GM12878 (cell line): ENCODE measurements at regions not wholly inside any gene's neighbourhood (a gene's known extent, or its start where the extent isn't known, plus 50 kb on each side); places are given as distances from the start of the nearest gene placed in this dataset.

Experiments used
- ATAC-seq: fragments of 200-7000 bp; cut with Tn5 transposase; 3 replicates; pipeline ENCODE4 v1.9.1; 2020; ENCODE audit warnings: mild to moderate bottlenecking, moderate library complexity
- BruUV-seq: library from RNA; stranded (reverse); fragments of 400-500 nt; replicated peaks from 2 replicates; lab custom pipeline; 2021; lab: Mats Ljungman, UMichigan
- CTCF ChIA-PET: fragments of 300-600 bp; sonication (Branson Sonifier 250); formaldehyde crosslinking; extraction: SDS; loops from one replicate; lab custom pipeline; 2021; ENCODE audit warnings: inconsistent platforms; lab: Yijun Ruan, JAX
- POLR2A ChIA-PET: fragments of 350-600 bp; formaldehyde crosslinking; extraction: SDS; loops from one replicate; lab custom pipeline; 2021; ENCODE audit warnings: inconsistent platforms; lab: Charles Lee
- RAD21 ChIA-PET: fragments of 300-600 bp; sonication (Branson Sonifier 250); formaldehyde crosslinking; loops from one replicate; lab custom pipeline; 2023; ENCODE audit warnings: antibody characterized with exemption; ENCODE audit not compliant: unreplicated experiment; lab: Charles Lee
- SMC1A ChIA-PET: fragments of 300-600 bp; sonication (Branson Sonifier 250); formaldehyde crosslinking; loops from one replicate; lab custom pipeline; 2023; ENCODE audit not compliant: unreplicated experiment, uncharacterized antibody; lab: Charles Lee
- DNase-seq: peaks from one replicate; pipeline ENCODE4 v3.0.0-alpha.2; 2011; ENCODE audit warnings: low read depth, low spot score
- FAIRE-seq: peaks from 3 replicates; lab custom pipeline; 2011; peaks lifted over from hg19 to GRCh38; lab: Jason Lieb, UNC
- H2AFZ ChIP-seq: 2 replicates; pipeline ENCODE4 v1.6.0; 2011; ENCODE audit warnings: low read depth, low read length, control low read depth; ENCODE audit not compliant: control insufficient read depth
- H3K27ac ChIP-seq: 2 replicates; pipeline ENCODE4 v1.5.1; 2011; ENCODE audit warnings: control low read depth; ENCODE audit not compliant: control insufficient read depth, insufficient read depth
- H3K27me3 ChIP-seq, 2 experiments: replicated peaks in 1 of 2; 2 replicates each; pipeline versions ENCODE4 v1.6.0 to v1.6.1; 2011; ENCODE audit warnings: low read length in 1 of 2; ENCODE audit not compliant: control insufficient read depth in 2 of 2, insufficient read depth in 2 of 2
- H3K36me3 ChIP-seq, 2 experiments: 2 replicates each; pipeline ENCODE4 v1.5.1; 2011; ENCODE audit warnings: low read length in 1 of 2; ENCODE audit not compliant: control insufficient read depth in 2 of 2, insufficient read depth in 2 of 2
- H3K4me1 ChIP-seq: 2 replicates; pipeline ENCODE4 v1.6.1; 2011; ENCODE audit warnings: mild to moderate bottlenecking, low read length, moderate library complexity, mixed read lengths; ENCODE audit not compliant: control insufficient read depth, insufficient read depth
- H3K4me2 ChIP-seq: 2 replicates; pipeline ENCODE4 v1.6.0; 2011; ENCODE audit warnings: control low read depth; ENCODE audit not compliant: control insufficient read depth, insufficient read depth
- H3K4me3 ChIP-seq: fragments of 200-600 bp; sonication (generic); 2 replicates; pipeline ENCODE4 v1.5.1; 2016
- H3K79me2 ChIP-seq: 2 replicates; pipeline ENCODE4 v1.6.0; 2011; ENCODE audit warnings: low read length; ENCODE audit not compliant: control insufficient read depth, insufficient read depth
- H3K9ac ChIP-seq: 2 replicates; pipeline ENCODE4 v1.8.0; 2011; ENCODE audit warnings: low read length, control low read depth, mixed read lengths; ENCODE audit not compliant: control insufficient read depth, insufficient read depth
- H3K9me3 ChIP-seq: replicated peaks from 3 replicates; pipeline ENCODE4 v1.5.1; 2011; ENCODE audit warnings: mild to moderate bottlenecking, low read length; ENCODE audit not compliant: control insufficient read depth, insufficient read depth
- H4K20me1 ChIP-seq: 2 replicates; pipeline ENCODE4 v1.6.0; 2011; ENCODE audit not compliant: control insufficient read depth, insufficient read depth
- BCL3 ChIP-seq: IDR thresholded peaks from 2 replicates; pipeline ENCODE4 v1.6.1; 2011; ENCODE audit warnings: borderline replicate concordance, low read depth, mild to moderate bottlenecking, moderate library complexity, low read length; ENCODE audit not compliant: insufficient read depth, poor library complexity, severe bottlenecking
- EGR1 ChIP-seq, 2 experiments: IDR thresholded peaks; 1 replicate in 1 of 2; 2 replicates in 1 of 2; pipeline ENCODE4 v1.6.1; 2011 to 2012; ENCODE audit warnings: low read depth in 2 of 2, low read length in 2 of 2, borderline replicate concordance in 1 of 2, mild to moderate bottlenecking in 1 of 2, moderate library complexity in 1 of 2
- GABPA ChIP-seq: IDR thresholded peaks from 2 replicates; pipeline ENCODE4 v1.6.1; 2014; ENCODE audit warnings: antibody characterized with exemption, low read depth, mild to moderate bottlenecking, inconsistent platforms
- HDGF ChIP-seq: fragments of 450-650 bp; IDR thresholded peaks from 2 replicates; pipeline ENCODE4 v1.6.1; 2016; ENCODE audit warnings: antibody characterized with exemption
- KDM1A ChIP-seq: fragments of 200-600 bp; sonication (generic); IDR thresholded peaks from 2 replicates; pipeline ENCODE4 v1.6.1; 2016; ENCODE audit warnings: borderline replicate concordance
- MEF2A ChIP-seq: IDR thresholded peaks from 2 replicates; pipeline ENCODE4 v1.6.1; 2011; ENCODE audit warnings: low read depth, mild to moderate bottlenecking, low read length, moderate library complexity; ENCODE audit not compliant: insufficient read depth
- MTA2 ChIP-seq: fragments of 450-650 bp; IDR thresholded peaks from 2 replicates; pipeline ENCODE4 v1.6.1; 2016; ENCODE audit warnings: low read depth, mild to moderate bottlenecking, moderate library complexity
- NFIC ChIP-seq: IDR thresholded peaks from 2 replicates; pipeline ENCODE4 v1.6.1; 2012; ENCODE audit warnings: low read depth, mild to moderate bottlenecking, inconsistent platforms, low read length, moderate library complexity
- NR2C1 ChIP-seq: fragments of 450-650 bp; IDR thresholded peaks from 2 replicates; pipeline ENCODE4 v1.6.1; 2017; ENCODE audit warnings: antibody characterized with exemption, mild to moderate bottlenecking, moderate library complexity
- USF1 ChIP-seq: IDR thresholded peaks from 2 replicates; pipeline ENCODE4 v1.6.1; 2011; ENCODE audit warnings: borderline replicate concordance, low read depth, mild to moderate bottlenecking, moderate library complexity, mixed read lengths, low read length; ENCODE audit not compliant: insufficient read depth; ENCODE audit errors: extremely low read length
- ZNF592 ChIP-seq: fragments of 450-650 bp; IDR thresholded peaks from 2 replicates; pipeline ENCODE4 v1.6.1; 2017; ENCODE audit warnings: mild to moderate bottlenecking, moderate library complexity
- WGBS: methylation state at CpG from one replicate; pipeline ENCODE4 v1.1.6; 2016; ENCODE audit warnings: low lambda C conversion rate; ENCODE audit not compliant: insufficient replicate concordance, insufficient coverage; ENCODE audit errors: missing lambda C conversion rate; 5-methylcytosine and 5-hydroxymethylcytosine counted together
- in situ Hi-C: fragments of 300-500 bp; cut with MboI; formaldehyde crosslinking; loops from 9 replicates; pipeline ENCODE4 v1.14.3; 2018; ENCODE audit warnings: mixed read lengths
- intact Hi-C: fragments of 100-400 bp; cut with micrococcal nuclease; formaldehyde crosslinking; loops from one replicate; pipeline ENCODE4 v1.14.2; 2022; ENCODE audit not compliant: unreplicated experiment

GRCh38 chr11:87405356-87405755 is 367.6 kb downstream of the TMEM135 start:
- H3K9ac ChIP-seq, result no peak overlapping the region
- BruUV-seq, result no TSS peak
- H3K27me3 ChIP-seq, result no peaks in the 10 kb centered on the region
- ATAC-seq (no peak), FAIRE-seq (no peak), DNase-seq (no peak)
- 3% methylated on average over 2 of the region's 2 CpGs for WGBS
- in situ Hi-C loops, result no loop called here
- H3K36me3 ChIP-seq, result no peaks in the 10 kb centered on the region
- POLR2A ChIA-PET, result no interaction called here
- no peak overlapping the region for H3K4me2 ChIP-seq
- H3K4me3 ChIP-seq, result no peak overlapping the region
- no peak for TF ChIP-seq USF1
- RAD21 ChIA-PET, result no interaction called here
- no peak overlapping the region for H3K27ac ChIP-seq
- intact Hi-C loops, result no loop called here
- H2AFZ ChIP-seq, result no peak overlapping the region
- SMC1A ChIA-PET, result no interaction called here
- CTCF ChIA-PET, result no interaction called here
- no peaks in the 10 kb centered on the region for H3K9me3 ChIP-seq
- H4K20me1 ChIP-seq, result no peaks in the 10 kb centered on the region
- no peaks in the 10 kb centered on the region for H3K4me1 ChIP-seq
- H3K79me2 ChIP-seq, result no peaks in the 10 kb centered on the region

GRCh38 chr11:87401653-87402052 is 363.9 kb downstream of the TMEM135 start:
- no TSS peak for BruUV-seq
- Histone ChIP-seq H3K9me3 (no peaks in the 10 kb centered on the region), H3K9ac (no peak overlapping the region), H3K79me2 (no peaks in the 10 kb centered on the region), H3K4me3 (no peak overlapping the region), H4K20me1 (no peaks in the 10 kb centered on the region), H3K4me1 (no peaks in the 10 kb centered on the region), H3K4me2 (no peak overlapping the region), H3K27ac (no peak overlapping the region), H3K36me3 (no peaks in the 10 kb centered on the region), H2AFZ (no peak overlapping the region), H3K27me3 (no peaks in the 10 kb centered on the region)
- in situ Hi-C loops, result no loop called here
- ChIA-PET POLR2A (no interaction called here), CTCF (interaction anchor here (0.9 to 2.8 kb wide), 4 partner anchors 10 to 20 kb away, joined by 3 to 8 read pairs (median 4); no protein-coding TSS in a partner anchor), SMC1A (interaction anchor here (0.6 to 1.4 kb wide), 3 partner anchors 10 to 1156 kb away, joined by 3 to 4 read pairs (median 3); no protein-coding TSS in a partner anchor), RAD21 (no interaction called here)
- ATAC-seq, result no peak
- 89% methylated on average over 1 of the region's 1 CpG for WGBS
- DNase-seq, result no peak
- no peak for FAIRE-seq
- intact Hi-C loops, result no loop called here
- no peak for TF ChIP-seq HDGF
- TF ChIP-seq BCL3, result no peak
- TF ChIP-seq GABPA, result no peak
- TF ChIP-seq NFIC, result no peak
- no peak for TF ChIP-seq NR2C1
- no peak for TF ChIP-seq ZNF592
- TF ChIP-seq MTA2, result no peak
- no peak for TF ChIP-seq EGR1 (IDR thresholded peaks at IDR 0.05; ENCODE audit: borderline replicate concordance in 1 of 2, low read depth in 2 of 2, low read length in 2 of 2)
- no peak for TF ChIP-seq KDM1A
- TF ChIP-seq MEF2A, result no peak
